C1 segment of cervical spinal cord (tissue), 14 donors: ENCODE measurements at regions not wholly inside any gene's neighbourhood (a gene's known extent, or its start where the extent isn't known, plus 50 kb on each side); places are given as distances from the start of the nearest gene placed in this dataset.
A peak's percentile ranks its signal among the peaks of the same experiment; 100 is the strongest.
"Not testable (repeated sequence)": the region's sequence is repeated elsewhere in the genome, so short reads cannot be mapped to it uniquely, and the experiment has no call there.

Source experiments
- DNase-seq, 14 donors: peaks; one replicate each; lab custom pipeline; 2025; lab: John Stamatoyannopoulos, UW

DNA sequence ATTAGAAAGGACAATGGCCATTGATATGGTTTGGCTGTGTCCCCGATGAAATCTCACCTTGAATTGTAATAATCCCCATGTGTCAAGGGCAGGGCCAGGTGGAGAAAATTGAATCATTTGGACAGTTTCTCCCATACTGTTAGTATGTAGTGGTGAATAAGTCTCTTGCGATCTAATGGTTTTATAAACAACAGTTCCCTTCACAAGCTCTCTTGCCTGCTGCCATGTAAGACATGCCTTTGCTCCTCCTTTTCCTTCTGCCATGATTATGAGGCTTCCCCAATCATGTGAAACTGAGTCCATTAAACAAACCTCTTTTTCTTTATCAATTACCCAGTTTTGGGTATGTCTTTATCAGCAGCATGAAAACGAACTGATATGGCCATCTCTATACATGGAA, 302.7 kb downstream of the SFMBT2 start:
- no peak for DNase-seq

DNA sequence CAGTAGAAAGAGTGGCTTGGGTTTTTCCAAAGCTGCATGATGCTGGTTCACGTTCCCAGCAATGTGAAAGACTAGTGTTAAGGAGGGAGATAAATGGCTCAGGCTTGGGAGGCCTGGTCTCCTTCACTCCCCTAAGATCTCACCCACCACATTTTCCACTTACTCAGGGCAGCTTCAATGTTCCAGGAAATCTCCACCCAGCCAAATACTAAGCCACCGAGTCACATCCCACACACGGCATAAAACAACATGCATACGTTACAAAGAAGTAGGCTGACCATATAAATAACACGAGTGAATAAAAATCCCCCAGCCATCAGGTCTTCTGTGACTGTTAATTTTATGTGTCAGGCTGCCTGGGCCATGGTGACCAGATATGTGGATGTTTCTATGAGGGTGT, 303.5 kb downstream of the SFMBT2 start:
- no peak for DNase-seq

- DNase-seq = not testable (repeated sequence)
Measured at GRCh38 chr10:7104379-7104778, 306.5 kb downstream of the SFMBT2 start.

- no peak for DNase-seq
Measured at GRCh38 chr10:7102557-7103349, 308.1 kb downstream of the SFMBT2 start.

- DNase-seq = no peak
Measured at GRCh38 chr10:7102084-7102483, 308.8 kb downstream of the SFMBT2 start.

GRCh38 chr10:7101451-7101850, 309.4 kb downstream of the SFMBT2 start:
- no peak for DNase-seq

DNA sequence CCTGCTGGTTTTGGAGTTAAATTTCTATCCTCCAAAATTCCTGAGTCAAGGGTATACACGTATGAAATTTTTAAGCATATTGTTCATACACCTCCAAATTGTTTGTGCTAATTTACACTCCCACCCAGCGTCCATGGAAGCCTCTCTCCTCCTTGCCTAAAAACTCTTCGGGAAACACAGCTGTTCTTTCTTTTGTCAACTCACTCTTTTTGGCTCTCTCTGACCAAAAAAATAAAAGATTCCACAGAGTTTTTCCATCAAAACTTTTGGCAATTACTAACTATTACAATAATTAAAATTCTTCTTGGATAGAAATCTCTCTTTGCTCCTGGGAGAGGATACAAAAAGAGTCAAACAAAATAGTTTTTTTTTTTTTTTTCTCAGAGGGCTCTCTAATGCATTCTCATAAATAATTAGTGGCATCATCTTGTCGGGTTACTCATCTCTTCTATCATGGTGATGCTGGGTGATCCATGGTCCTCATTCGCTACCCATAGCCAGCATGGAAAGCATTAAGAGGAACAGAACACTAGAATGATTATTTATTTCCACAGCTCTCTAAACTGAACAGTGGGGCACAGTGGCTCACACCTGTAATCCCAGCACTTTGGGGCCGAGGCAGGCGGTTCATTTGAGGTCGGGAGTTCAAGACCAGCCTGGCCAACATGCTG, 310.7 kb downstream of the SFMBT2 start:
- DNase-seq = no peak

DNA sequence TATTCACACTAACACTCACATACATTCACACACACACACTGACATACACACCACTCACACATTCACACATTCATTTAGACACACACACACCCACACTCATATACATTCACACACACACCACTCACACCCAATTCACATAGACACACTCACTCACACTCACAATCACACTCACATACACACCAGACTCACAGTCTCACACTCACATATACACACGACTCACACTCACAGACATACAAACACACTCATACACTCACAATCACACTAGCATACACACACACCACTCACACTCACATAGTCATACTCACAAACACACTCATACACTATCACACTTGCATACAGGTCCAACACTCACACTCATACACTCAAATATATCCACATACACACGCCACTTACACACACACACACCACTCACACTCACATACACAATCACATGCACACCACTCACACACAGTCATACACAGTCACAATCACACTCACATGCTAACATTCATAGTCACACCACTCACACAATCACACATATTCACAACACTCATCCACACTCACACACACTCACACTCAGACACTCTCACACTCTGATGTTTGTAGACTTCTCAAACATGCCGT, 312.6 kb downstream of the SFMBT2 start:
- DNase-seq = no peak

GRCh38 chr10:7094781-7095180, 316.1 kb downstream of the SFMBT2 start:
- no peak for DNase-seq

DNA sequence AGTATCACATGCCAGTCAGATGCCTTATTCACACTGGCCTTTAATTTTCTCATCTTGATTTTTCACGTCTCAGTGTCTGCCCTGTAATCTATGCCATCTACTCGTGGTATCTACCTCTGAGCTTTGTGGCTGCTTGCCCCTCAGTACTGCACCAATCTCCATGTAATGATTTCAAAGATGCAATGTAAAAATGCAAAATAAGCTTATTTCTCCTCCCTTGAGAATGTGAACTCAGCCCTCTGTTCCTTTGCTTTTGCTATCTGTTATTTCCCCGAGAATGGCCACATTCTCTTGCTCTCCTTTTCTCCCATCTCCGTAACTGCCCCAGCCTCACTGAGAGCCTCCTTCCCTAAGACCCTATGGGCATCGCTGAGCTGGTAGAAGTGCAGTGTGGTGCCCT, 317.5 kb downstream of the SFMBT2 start:
- no peak for DNase-seq

DNA sequence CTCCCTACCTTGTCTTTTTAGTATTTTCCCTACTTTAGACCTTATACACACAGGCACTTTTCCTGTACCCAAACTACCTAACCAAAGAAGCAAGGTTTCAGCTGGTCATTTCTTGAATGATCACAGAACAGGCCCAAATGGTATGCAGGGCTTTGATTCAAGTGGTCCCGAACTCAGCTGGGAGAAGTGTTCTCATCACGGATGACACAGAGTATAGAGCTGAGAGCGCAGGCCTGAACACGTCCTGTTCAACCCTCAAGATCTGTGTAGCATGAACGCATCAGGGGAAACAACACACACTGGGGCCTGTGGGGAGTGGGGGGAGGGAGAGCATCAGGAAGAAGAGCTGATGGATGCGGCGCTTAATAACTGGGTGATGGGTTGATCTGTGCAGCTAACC, 318.2 kb downstream of the SFMBT2 start:
- no peak for DNase-seq

GRCh38 chr10:7090529-7090928, 320.3 kb downstream of the SFMBT2 start:
- no peak for DNase-seq

GRCh38 chr10:7085913-7086589, 324.8 kb downstream of the SFMBT2 start:
- peak in 6 of 14 donors; percentile 6 to 39 (median 24) for DNase-seq

DNA sequence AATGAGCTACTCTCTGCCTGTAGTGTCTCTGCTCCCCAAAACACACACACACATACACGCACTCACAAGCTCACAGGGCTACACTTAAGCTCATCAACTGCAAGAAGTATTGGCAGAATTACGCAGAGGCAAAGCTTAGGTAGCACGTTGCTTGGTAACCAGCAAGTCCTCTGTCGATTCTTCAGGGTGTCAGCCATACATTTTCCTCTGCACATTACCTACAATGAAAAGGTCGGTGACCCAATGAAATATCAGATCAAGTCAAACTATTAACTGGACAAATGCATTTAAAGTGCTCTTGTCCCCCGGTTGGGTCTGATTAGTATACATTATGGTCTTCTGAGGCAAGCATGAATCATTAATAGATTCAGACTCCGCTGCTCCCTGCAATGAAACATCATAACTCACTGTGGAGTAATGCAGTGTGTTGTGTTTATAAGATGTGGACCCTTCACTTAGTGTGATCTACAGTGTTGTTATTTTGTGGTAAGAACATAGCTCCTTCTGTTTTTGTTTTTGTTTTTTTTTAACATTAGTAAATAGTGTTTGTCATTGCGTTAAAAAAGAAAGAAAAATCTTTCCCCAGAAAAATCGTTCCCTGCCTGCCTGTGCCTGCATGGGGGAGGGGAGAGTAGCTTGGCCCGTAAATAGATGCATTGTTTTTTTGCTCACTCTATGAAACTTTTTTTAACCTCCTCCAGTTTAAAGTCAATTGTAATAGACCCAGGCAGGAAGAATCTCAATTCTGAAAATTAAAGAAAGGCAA, 325.5 kb downstream of the SFMBT2 start:
- peak in 4 of 14 donors; percentile 15 to 39 (median 28) for DNase-seq

GRCh38 chr10:7084280-7085005, 326.4 kb downstream of the SFMBT2 start:
- DNase-seq = peak in 2 of 14 donors; percentile 10 to 12

- no peak for DNase-seq
Measured at GRCh38 chr10:7082967-7083366, 327.9 kb downstream of the SFMBT2 start.

- DNase-seq = no peak
Measured at GRCh38 chr10:7077880-7078279, 333.0 kb downstream of the SFMBT2 start.

DNA sequence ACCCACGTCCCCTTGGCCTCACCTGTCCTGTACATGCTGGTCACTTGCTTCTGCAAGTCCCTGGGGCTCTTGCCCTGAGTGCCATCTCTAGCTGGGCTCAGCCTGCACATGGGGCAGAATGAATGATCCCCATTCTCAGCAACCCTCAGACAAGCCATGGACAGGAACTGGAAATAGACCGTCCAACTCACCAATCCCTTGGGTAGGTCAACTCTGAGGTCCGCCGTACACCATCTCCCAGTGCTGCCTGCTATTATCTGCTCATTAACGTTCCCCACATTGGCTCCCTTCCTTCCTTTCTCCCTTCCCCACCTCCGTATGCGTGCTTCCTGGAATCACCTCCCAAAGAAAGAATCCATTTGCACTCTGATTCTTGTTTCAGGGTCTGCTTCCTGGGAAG, 335.0 kb downstream of the SFMBT2 start:
- no peak for DNase-seq

- DNase-seq = no peak
Measured at GRCh38 chr10:7075110-7075509, 335.7 kb downstream of the SFMBT2 start.

DNA sequence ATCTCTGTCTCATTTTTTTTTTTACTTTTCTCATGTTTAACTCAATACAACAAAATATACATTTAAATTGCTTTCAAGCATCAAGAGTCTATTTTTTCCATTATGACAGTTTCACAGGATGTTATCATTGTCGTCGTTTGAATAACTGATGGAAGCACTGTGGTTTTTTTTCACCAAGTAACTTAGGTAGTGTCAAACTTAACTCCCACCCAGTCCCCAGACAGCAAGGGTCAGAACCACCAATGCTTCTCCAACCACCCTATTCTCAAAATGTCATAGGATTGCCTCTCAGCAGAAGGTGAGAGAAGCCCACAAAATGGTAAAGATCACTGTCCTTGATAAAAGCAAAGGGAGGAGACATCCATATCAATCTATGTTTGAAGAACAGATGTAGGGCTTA, 339.4 kb downstream of the SFMBT2 start:
- DNase-seq = no peak

DNA sequence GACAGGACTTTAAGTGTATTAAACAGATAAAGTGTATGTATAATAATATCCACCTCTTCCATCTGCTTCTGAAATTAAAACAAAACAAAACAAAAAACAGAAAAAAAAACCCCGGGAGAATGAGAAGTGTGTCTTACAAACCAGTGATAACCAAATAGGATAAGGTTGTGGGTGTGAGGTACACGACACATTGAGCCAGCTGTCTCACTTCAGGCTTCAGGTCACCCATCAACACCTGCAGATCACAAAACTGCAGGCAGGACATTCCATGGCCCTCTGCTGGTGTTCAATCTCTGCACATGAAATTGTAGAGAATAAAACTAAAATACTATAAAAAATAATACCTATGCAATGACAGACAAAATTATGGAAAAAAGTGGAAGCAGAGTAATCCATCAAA, 339.9 kb downstream of the SFMBT2 start:
- DNase-seq = no peak
